IMR-90 (cell line): ENCODE measurements at regions not wholly inside any gene's neighbourhood (a gene's known extent, or its start where the extent isn't known, plus 50 kb on each side); places are given as distances from the start of the nearest gene placed in this dataset.

Experiments used
- ATAC-seq: fragments of 200-7000 bp; cut with Tn5 transposase; 2 replicates; pipeline ENCODE4 v1.9.1; 2020; ENCODE audit warnings: low read depth, mild to moderate bottlenecking, moderate library complexity
- BruUV-seq: library from RNA; stranded (reverse); fragments of 400-500 nt; replicated peaks from 2 replicates; lab custom pipeline; 2021; lab: Mats Ljungman, UMichigan
- CTCF ChIA-PET: fragments of 300-600 bp; formaldehyde crosslinking; extraction: SDS; loops from one replicate; lab custom pipeline; 2021; ENCODE audit warnings: antibody characterized with exemption; lab: Yijun Ruan, JAX
- POLR2A ChIA-PET: fragments of 300-600 bp; sonication (Branson Sonifier 250); formaldehyde crosslinking; loops from one replicate; lab custom pipeline; 2022; ENCODE audit warnings: antibody characterized with exemption; ENCODE audit not compliant: unreplicated experiment; lab: Charles Lee
- DNase-seq: peaks from one replicate; pipeline ENCODE4 v3.0.0; 2013
- H2AFZ ChIP-seq: replicated peaks from 2 replicates; pipeline ENCODE3; 2013; ENCODE audit warnings: low read length, mild to moderate bottlenecking; ENCODE audit not compliant: poor library complexity
- H2AK5ac ChIP-seq: 2 replicates; pipeline ENCODE4 v1.6.1; 2013; ENCODE audit warnings: low read depth, low read length, inconsistent platforms
- H2AK9ac ChIP-seq: replicated peaks from 2 replicates; pipeline ENCODE3; 2013; ENCODE audit warnings: mild to moderate bottlenecking, low read depth, low read length, moderate library complexity; ENCODE audit not compliant: poor library complexity
- H2BK120ac ChIP-seq: 2 replicates; pipeline ENCODE4 v1.6.1; 2013; ENCODE audit warnings: low read depth, low read length, inconsistent platforms
- H2BK15ac ChIP-seq: 3 replicates; pipeline ENCODE4 v1.6.1; 2013; ENCODE audit warnings: low read depth, low read length, inconsistent platforms
- H2BK20ac ChIP-seq: 2 replicates; pipeline ENCODE4 v1.6.1; 2013; ENCODE audit warnings: low read depth, mild to moderate bottlenecking, inconsistent platforms, low read length, moderate library complexity
- H2BK5ac ChIP-seq: 2 replicates; pipeline ENCODE4 v1.6.1; 2013; ENCODE audit warnings: mild to moderate bottlenecking, low read depth, low read length, inconsistent platforms; ENCODE audit not compliant: poor library complexity, severe bottlenecking
- H3K14ac ChIP-seq: replicated peaks from 2 replicates; pipeline ENCODE4 v1.6.1; 2013; ENCODE audit warnings: low read depth, low read length, inconsistent platforms
- H3K18ac ChIP-seq: 2 replicates; pipeline ENCODE4 v1.6.1; 2013; ENCODE audit warnings: low read depth, low read length, control low read depth
- H3K23ac ChIP-seq: 2 replicates; pipeline ENCODE4 v1.6.1; 2013; ENCODE audit warnings: low read depth, low read length, inconsistent platforms
- H3K27ac ChIP-seq: 2 replicates; pipeline ENCODE4 v1.5.1; 2013; ENCODE audit warnings: mild to moderate bottlenecking, control low read depth, low read length; ENCODE audit not compliant: insufficient read depth
- H3K27me3 ChIP-seq: 2 replicates; pipeline ENCODE4 v1.6.1; 2013; ENCODE audit warnings: low read length; ENCODE audit not compliant: control insufficient read depth, insufficient read depth
- H3K36me3 ChIP-seq: 2 replicates; pipeline ENCODE4 v1.6.1; 2013; ENCODE audit warnings: low read length, mixed read lengths; ENCODE audit not compliant: control insufficient read depth, insufficient read depth
- H3K4ac ChIP-seq: 2 replicates; pipeline ENCODE4 v1.6.1; 2013; ENCODE audit warnings: low read depth, low read length, inconsistent platforms
- H3K4me1 ChIP-seq: 2 replicates; pipeline ENCODE4 v1.6.1; 2013; ENCODE audit warnings: low read length, mixed read lengths; ENCODE audit not compliant: control insufficient read depth, insufficient read depth
- H3K4me2 ChIP-seq: 2 replicates; pipeline ENCODE4 v1.6.1; 2013; ENCODE audit warnings: low read depth, mild to moderate bottlenecking, control low read depth, low read length, moderate library complexity
- H3K4me3 ChIP-seq: 2 replicates; pipeline ENCODE4 v1.5.1; 2013; ENCODE audit warnings: low read depth, mild to moderate bottlenecking, control low read depth, low read length, moderate library complexity; ENCODE audit not compliant: insufficient read depth
- H3K56ac ChIP-seq: 2 replicates; pipeline ENCODE4 v1.6.1; 2013; ENCODE audit warnings: low read length, inconsistent platforms; ENCODE audit not compliant: insufficient read depth; ENCODE audit errors: extremely low read depth
- H3K79me1 ChIP-seq, 2 experiments: 2 replicates each; pipeline ENCODE4 v1.6.1; 2013; ENCODE audit warnings: low read length in 2 of 2, inconsistent platforms in 1 of 2, low read depth in 1 of 2
- H3K9ac ChIP-seq: 2 replicates; pipeline ENCODE4 v1.6.1; 2013; ENCODE audit warnings: low read depth, low read length, control low read depth
- H3K9me1 ChIP-seq: 2 replicates; pipeline ENCODE4 v1.6.1; 2013; ENCODE audit warnings: low read length, inconsistent platforms; ENCODE audit not compliant: insufficient read depth
- H3K9me3 ChIP-seq: 2 replicates; pipeline ENCODE4 v1.6.1; 2013; ENCODE audit warnings: low read length; ENCODE audit not compliant: control insufficient read depth, insufficient read depth
- H4K20me1 ChIP-seq: 2 replicates; pipeline ENCODE4 v1.6.1; 2013; ENCODE audit warnings: low read length, inconsistent platforms; ENCODE audit not compliant: insufficient read depth
- H4K5ac ChIP-seq: 2 replicates; pipeline ENCODE4 v1.6.1; 2013; ENCODE audit warnings: mild to moderate bottlenecking, low read depth, low read length, control low read depth
- H4K8ac ChIP-seq, 2 experiments: 2 replicates each; pipeline ENCODE4 v1.6.1; 2013; ENCODE audit warnings: low read depth in 2 of 2, low read length in 2 of 2, control low read depth in 1 of 2, inconsistent platforms in 1 of 2
- H4K91ac ChIP-seq: 2 replicates; pipeline ENCODE4 v1.6.1; 2013; ENCODE audit warnings: low read depth, low read length, inconsistent platforms; ENCODE audit not compliant: insufficient read depth
- BHLHE40 ChIP-seq: fragments of 150-350 bp; IDR thresholded peaks from 2 replicates; pipeline ENCODE4 v1.6.1; 2016; ENCODE audit warnings: mild to moderate bottlenecking, low read depth, low read length
- CEBPB ChIP-seq: IDR thresholded peaks from 2 replicates; pipeline ENCODE4 v1.6.1; 2012; ENCODE audit warnings: low read depth, low read length, improper control_type of control experiment
- CHD1 ChIP-seq: IDR thresholded peaks from 2 replicates; pipeline ENCODE4 v1.6.1; 2012; ENCODE audit warnings: low read depth, low read length, improper control_type of control experiment
- FOS ChIP-seq: fragments of 150-350 bp; IDR thresholded peaks from 2 replicates; pipeline ENCODE4 v1.6.1; 2016; ENCODE audit warnings: low read depth, low read length
- MAFK ChIP-seq: IDR thresholded peaks from 2 replicates; pipeline ENCODE4 v1.6.1; 2012; ENCODE audit warnings: low read depth, low read length, improper control_type of control experiment
- MAZ ChIP-seq: IDR thresholded peaks from 2 replicates; pipeline ENCODE4 v1.6.1; 2012; ENCODE audit warnings: low read depth, mild to moderate bottlenecking, low read length, improper control_type of control experiment, moderate library complexity, borderline replicate concordance
- MXI1 ChIP-seq: IDR thresholded peaks from 2 replicates; pipeline ENCODE4 v1.6.1; 2012; ENCODE audit warnings: low read depth, mild to moderate bottlenecking, low read length, moderate library complexity, borderline replicate concordance
- NFE2L2 ChIP-seq: fragments of 150-350 bp; IDR thresholded peaks from 2 replicates; pipeline ENCODE4 v1.6.1; 2016; ENCODE audit warnings: low read depth, mild to moderate bottlenecking, low read length
- POLR2A ChIP-seq: IDR thresholded peaks from 2 replicates; pipeline ENCODE4 v1.6.1; 2012; ENCODE audit warnings: mild to moderate bottlenecking, low read depth, low read length
- RAD21 ChIP-seq: IDR thresholded peaks from 2 replicates; pipeline ENCODE4 v1.6.1; 2012; ENCODE audit warnings: low read length, improper control_type of control experiment
- RCOR1 ChIP-seq: IDR thresholded peaks from 2 replicates; pipeline ENCODE4 v1.6.1; 2012; ENCODE audit warnings: mild to moderate bottlenecking, low read length, improper control_type of control experiment; ENCODE audit not compliant: insufficient replicate concordance
- RFX5 ChIP-seq: IDR thresholded peaks from 2 replicates; pipeline ENCODE4 v1.8.0; 2012; ENCODE audit warnings: low read depth, mild to moderate bottlenecking, low read length, moderate library complexity
- SMC3 ChIP-seq: fragments of 150-350 bp; IDR thresholded peaks from 2 replicates; pipeline ENCODE4 v1.6.1; 2016; ENCODE audit warnings: low read depth, mild to moderate bottlenecking, antibody characterized with exemption, low read length, moderate library complexity
- USF2 ChIP-seq: fragments of 150-350 bp; IDR thresholded peaks from 2 replicates; pipeline ENCODE4 v1.6.1; 2017; ENCODE audit warnings: mild to moderate bottlenecking, antibody characterized with exemption, low read length, low read depth
- WGBS, 2 experiments: methylation state at CpG; one replicate each; pipeline versions ENCODE4 v1.1.5 to v1.1.7; 2013; ENCODE audit warnings: missing lambda C conversion rate in 2 of 2; ENCODE audit not compliant: insufficient read length in 1 of 2; ENCODE audit errors: extremely low coverage in 2 of 2; 5-methylcytosine and 5-hydroxymethylcytosine counted together
- dilution Hi-C: fragments of 300-500 bp; cut with HindIII; formaldehyde crosslinking; loops from one replicate; pipeline ENCODE4 v1.14.3; 2018; ENCODE audit warnings: low sequenced_read_pairs; ENCODE audit not compliant: unreplicated experiment
- in situ Hi-C: fragments of 300-500 bp; cut with MboI; formaldehyde crosslinking; loops from 3 replicates; pipeline ENCODE4 v1.14.3; 2019; ENCODE audit warnings: low sequenced_read_pairs, inconsistent platforms, mixed read lengths
- intact Hi-C: fragments of 100-400 bp; cut with micrococcal nuclease; formaldehyde crosslinking; loops from 2 replicates; pipeline ENCODE4 v1.10.0; 2022
- TF ChIP-seq, protein P1 (sequence below): conservative IDR thresholded peaks from 2 replicates; pipeline ENCODE4 v1.5.1; 2012; ENCODE audit warnings: mild to moderate bottlenecking, low read depth, low read length, improper control_type of control experiment

DNA sequence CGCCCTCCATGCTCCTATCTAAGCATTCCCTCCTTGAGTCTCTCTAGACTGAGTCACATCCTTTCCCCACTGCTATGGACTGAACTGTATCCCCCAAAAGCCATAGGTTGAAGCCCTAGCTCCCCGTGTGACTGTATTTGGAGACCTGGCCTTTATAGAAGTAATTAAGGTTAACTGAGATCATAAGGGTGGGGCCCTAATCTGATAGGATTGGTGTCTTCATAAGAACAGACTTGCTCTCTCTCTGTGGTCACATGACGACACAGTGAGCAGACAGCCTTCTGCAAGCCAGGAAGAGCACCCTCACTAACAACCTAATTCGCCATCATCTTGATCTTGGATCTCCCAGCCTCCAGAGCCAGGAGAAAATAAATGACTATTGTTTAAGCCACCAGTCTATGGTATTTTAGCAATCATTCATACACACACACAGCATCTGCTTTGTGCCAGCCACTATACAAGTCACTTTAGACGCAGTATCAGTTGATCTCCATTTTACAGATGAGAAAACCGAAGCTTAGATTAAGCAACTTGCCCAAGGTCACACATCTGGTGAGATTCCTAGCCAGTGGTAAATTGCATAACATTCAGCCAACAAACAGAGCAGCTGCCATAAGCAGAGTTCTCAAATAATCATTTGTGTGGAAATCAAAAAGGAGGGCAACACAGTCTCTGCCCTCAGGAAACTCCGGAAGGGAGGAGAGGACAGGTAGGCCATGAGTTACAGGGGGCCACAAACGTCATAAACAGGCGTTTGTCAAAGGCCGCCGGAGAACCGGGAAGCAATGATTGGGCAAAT is 66.3 kb upstream of the HES1 start:
- no peak overlapping the region for H4K91ac ChIP-seq
- intact Hi-C loops: loop anchor here (5.0 kb wide), 1 partner anchor 248 kb away; no protein-coding TSS in a partner anchor
- ChIA-PET POLR2A (no interaction called here), CTCF (no interaction called here)
- in situ Hi-C loops: no loop called here
- H3K4ac ChIP-seq: no peak overlapping the region
- no peak overlapping the region for H3K9ac ChIP-seq
- peak overlapping the region; percentile 15 for H2AK9ac ChIP-seq
- DNase-seq: peak; percentile 24
- H3K4me3 ChIP-seq: no peak overlapping the region
- no peak overlapping the region for H2BK5ac ChIP-seq
- no peaks in the 10 kb centered on the region for H4K20me1 ChIP-seq
- ATAC-seq: no peak
- H2BK120ac ChIP-seq: no peak overlapping the region
- H3K9me3 ChIP-seq: peaks cover 5% of the 10 kb centered on the region
- H4K5ac ChIP-seq: no peak overlapping the region
- no peaks in the 10 kb centered on the region for H3K79me1 ChIP-seq
- H3K36me3 ChIP-seq: no peaks in the 10 kb centered on the region
- H3K9me1 ChIP-seq: no peaks in the 10 kb centered on the region
- no peak overlapping the region for H3K14ac ChIP-seq
- H3K4me2 ChIP-seq: no peak overlapping the region
- no peak overlapping the region for H2BK15ac ChIP-seq
- H2AFZ ChIP-seq: peak overlapping the region; percentile 36
- no peak overlapping the region for H2BK20ac ChIP-seq
- no peak overlapping the region for H4K8ac ChIP-seq
- dilution Hi-C loops: no loop called here
- H3K18ac ChIP-seq: no peak overlapping the region
- H2AK5ac ChIP-seq: no peak overlapping the region
- no peak overlapping the region for H3K23ac ChIP-seq
- WGBS, 2 experiments: 100% methylated on average over 5 of the region's 12 CpGs; no CpG with 5 or more reads in 1 of the 2 experiments
- H3K56ac ChIP-seq: no peak overlapping the region
- no peak overlapping the region for H3K27ac ChIP-seq
- no TSS peak for BruUV-seq
- H3K4me1 ChIP-seq: peaks cover 2% of the 10 kb centered on the region; the same call in 1 of the 2 replicates
- peaks cover 28% of the 10 kb centered on the region for H3K27me3 ChIP-seq
- TF ChIP-seq CEBPB: peak; percentile 60
- no peak for TF ChIP-seq MXI1
- TF ChIP-seq NFE2L2: no peak
- TF ChIP-seq RFX5: no peak
- no peak for TF ChIP-seq BHLHE40
- TF ChIP-seq RCOR1: no peak
- no peak for TF ChIP-seq MAFK
- no peak for TF ChIP-seq SMC3
- TF ChIP-seq FOS: no peak
- no peak for TF ChIP-seq RAD21
- 0 out of 2 replicates have a peak, but pooled peaks have one; percentile 38 for TF ChIP-seq POLR2A
- 0 out of 2 replicates have a peak, but pooled peaks have one; percentile 28 for TF ChIP-seq USF2
- no peak for TF ChIP-seq MAZ
- no peak for TF ChIP-seq CHD1
- TF ChIP-seq, protein P1, sequence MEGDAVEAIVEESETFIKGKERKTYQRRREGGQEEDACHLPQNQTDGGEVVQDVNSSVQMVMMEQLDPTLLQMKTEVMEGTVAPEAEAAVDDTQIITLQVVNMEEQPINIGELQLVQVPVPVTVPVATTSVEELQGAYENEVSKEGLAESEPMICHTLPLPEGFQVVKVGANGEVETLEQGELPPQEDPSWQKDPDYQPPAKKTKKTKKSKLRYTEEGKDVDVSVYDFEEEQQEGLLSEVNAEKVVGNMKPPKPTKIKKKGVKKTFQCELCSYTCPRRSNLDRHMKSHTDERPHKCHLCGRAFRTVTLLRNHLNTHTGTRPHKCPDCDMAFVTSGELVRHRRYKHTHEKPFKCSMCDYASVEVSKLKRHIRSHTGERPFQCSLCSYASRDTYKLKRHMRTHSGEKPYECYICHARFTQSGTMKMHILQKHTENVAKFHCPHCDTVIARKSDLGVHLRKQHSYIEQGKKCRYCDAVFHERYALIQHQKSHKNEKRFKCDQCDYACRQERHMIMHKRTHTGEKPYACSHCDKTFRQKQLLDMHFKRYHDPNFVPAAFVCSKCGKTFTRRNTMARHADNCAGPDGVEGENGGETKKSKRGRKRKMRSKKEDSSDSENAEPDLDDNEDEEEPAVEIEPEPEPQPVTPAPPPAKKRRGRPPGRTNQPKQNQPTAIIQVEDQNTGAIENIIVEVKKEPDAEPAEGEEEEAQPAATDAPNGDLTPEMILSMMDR: no peak
